Transverse colon (tissue), 4 donors: ENCODE measurements at regions not wholly inside any gene's neighbourhood (a gene's known extent, or its start where the extent isn't known, plus 50 kb on each side); places are given as distances from the start of the nearest gene placed in this dataset.

Experiments used
- EP300 ChIP-seq: sonication (generic); formaldehyde crosslinking; IDR thresholded peaks from one replicate; pipeline ENCODE4 v1.6.1; 2017; ENCODE audit warnings: antibody characterized with exemption, low read depth
- POLR2A ChIP-seq: fragments of 450-650 bp; IDR thresholded peaks from one replicate; pipeline ENCODE4 v1.6.1; 2016; ENCODE audit warnings: antibody characterized with exemption, mild to moderate bottlenecking, moderate library complexity
- POLR2AphosphoS5 ChIP-seq, 3 donors: sonication (generic); formaldehyde crosslinking; IDR thresholded peaks; one replicate each; pipeline ENCODE4 v1.6.1; 2016; ENCODE audit warnings: antibody characterized with exemption in 3 of 3
- TF ChIP-seq, protein P1 (sequence below), 5 experiments: fragments of 200-600 bp in 3 of 5; fragments of 450-650 bp in 2 of 5; sonication (generic) in 3 of 5; IDR thresholded peaks; 1 replicate in 2 of 5; 2 replicates in 3 of 5; pipeline ENCODE4 v1.5.1; 2016 to 2017; ENCODE audit warnings: antibody characterized with exemption in 5 of 5, inconsistent platforms in 3 of 5, mild to moderate bottlenecking in 2 of 5, moderate library complexity in 1 of 5

DNA sequence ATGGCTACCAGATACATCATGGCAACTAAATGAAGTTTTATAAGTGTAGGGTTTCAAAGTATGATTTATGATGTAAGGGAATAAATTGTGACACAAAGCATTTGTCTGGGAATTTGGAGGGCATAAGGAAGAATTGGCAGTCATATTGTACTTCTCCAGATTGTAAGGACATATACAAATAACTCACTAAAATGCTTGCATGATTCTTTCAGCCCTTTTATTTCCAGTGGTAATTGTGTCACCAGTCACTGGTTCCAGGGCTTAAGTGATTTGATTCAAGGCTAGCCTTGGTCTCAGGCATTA, 299.4 kb upstream of the ANO5 start:
- no peak for TF ChIP-seq POLR2A
- TF ChIP-seq, protein P1, sequence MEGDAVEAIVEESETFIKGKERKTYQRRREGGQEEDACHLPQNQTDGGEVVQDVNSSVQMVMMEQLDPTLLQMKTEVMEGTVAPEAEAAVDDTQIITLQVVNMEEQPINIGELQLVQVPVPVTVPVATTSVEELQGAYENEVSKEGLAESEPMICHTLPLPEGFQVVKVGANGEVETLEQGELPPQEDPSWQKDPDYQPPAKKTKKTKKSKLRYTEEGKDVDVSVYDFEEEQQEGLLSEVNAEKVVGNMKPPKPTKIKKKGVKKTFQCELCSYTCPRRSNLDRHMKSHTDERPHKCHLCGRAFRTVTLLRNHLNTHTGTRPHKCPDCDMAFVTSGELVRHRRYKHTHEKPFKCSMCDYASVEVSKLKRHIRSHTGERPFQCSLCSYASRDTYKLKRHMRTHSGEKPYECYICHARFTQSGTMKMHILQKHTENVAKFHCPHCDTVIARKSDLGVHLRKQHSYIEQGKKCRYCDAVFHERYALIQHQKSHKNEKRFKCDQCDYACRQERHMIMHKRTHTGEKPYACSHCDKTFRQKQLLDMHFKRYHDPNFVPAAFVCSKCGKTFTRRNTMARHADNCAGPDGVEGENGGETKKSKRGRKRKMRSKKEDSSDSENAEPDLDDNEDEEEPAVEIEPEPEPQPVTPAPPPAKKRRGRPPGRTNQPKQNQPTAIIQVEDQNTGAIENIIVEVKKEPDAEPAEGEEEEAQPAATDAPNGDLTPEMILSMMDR (IDR thresholded peaks at IDR 0.05): no peak
- no peak for TF ChIP-seq POLR2AphosphoS5 (IDR thresholded peaks at IDR 0.05)
- TF ChIP-seq EP300: no peak
